NCI-H128 (cell line): ENCODE measurements at regions not wholly inside any gene's neighbourhood (a gene's known extent, or its start where the extent isn't known, plus 50 kb on each side); places are given as distances from the start of the nearest gene placed in this dataset.
"Not testable (repeated sequence)": the region's sequence is repeated elsewhere in the genome, so short reads cannot be mapped to it uniquely, and the experiment has no call there.

ENCODE experiments used
- DNase-seq: peaks from one replicate; lab custom pipeline; 2025; ENCODE audit not compliant: unreplicated experiment; lab: John Stamatoyannopoulos, UW

- DNase-seq, result no peak
These were observed 942.5 kb upstream of the CITED2 start for GRCh38 chr6:140316966-140317365.

GRCh38 chr6:140314682-140315081 is 940.2 kb upstream of the CITED2 start:
- no peak for DNase-seq

GRCh38 chr6:140311146-140311545 is 936.7 kb upstream of the CITED2 start:
- no peak for DNase-seq

- no peak for DNase-seq
These were observed 928.9 kb upstream of the CITED2 start for GRCh38 chr6:140303218-140303949.

- no peak for DNase-seq
These were observed 925.9 kb upstream of the CITED2 start for GRCh38 chr6:140300331-140300730.

- DNase-seq, result no peak
These were observed 914.7 kb upstream of the CITED2 start for GRCh38 chr6:140289186-140289585.

GRCh38 chr6:140285998-140286690 is 911.7 kb upstream of the CITED2 start:
- DNase-seq, result no peak

- no peak for DNase-seq
These were observed 911.0 kb upstream of the CITED2 start for GRCh38 chr6:140285471-140285870.

GRCh38 chr6:140284871-140285270 is 910.4 kb upstream of the CITED2 start:
- DNase-seq, result no peak

GRCh38 chr6:140283197-140283596 is 908.7 kb upstream of the CITED2 start:
- no peak for DNase-seq

GRCh38 chr6:140281767-140282166 is 907.3 kb upstream of the CITED2 start:
- DNase-seq, result no peak

GRCh38 chr6:140281236-140281635 is 906.8 kb upstream of the CITED2 start:
- DNase-seq, result no peak

- no peak for DNase-seq
These were observed 902.3 kb upstream of the CITED2 start for GRCh38 chr6:140276719-140277118.

GRCh38 chr6:140276133-140276532 is 901.7 kb upstream of the CITED2 start:
- DNase-seq, result no peak

- no peak for DNase-seq
These were observed 901.3 kb upstream of the CITED2 start for GRCh38 chr6:140275725-140276124.

GRCh38 chr6:140274548-140274947 is 900.1 kb upstream of the CITED2 start:
- no peak for DNase-seq

- DNase-seq, result peak; percentile 49
These were observed 897.4 kb upstream of the CITED2 start for GRCh38 chr6:140271759-140272377.

- DNase-seq, result no peak
These were observed 895.2 kb upstream of the CITED2 start for GRCh38 chr6:140269591-140270165.

GRCh38 chr6:140264431-140264830 is 890.0 kb upstream of the CITED2 start:
- no peak for DNase-seq

GRCh38 chr6:140258302-140258701 is 883.9 kb upstream of the CITED2 start:
- DNase-seq, result not testable (repeated sequence)

- DNase-seq, result no peak
These were observed 881.8 kb upstream of the CITED2 start for GRCh38 chr6:140256248-140256647.

- no peak for DNase-seq
These were observed 878.6 kb upstream of the CITED2 start for GRCh38 chr6:140253096-140253495.
